CD14-positive monocyte (primary cell): ENCODE measurements at regions not wholly inside any gene's neighbourhood (a gene's known extent, or its start where the extent isn't known, plus 50 kb on each side); places are given as distances from the start of the nearest gene placed in this dataset.
A peak's percentile ranks its signal among the peaks of the same experiment; 100 is the strongest.

Experiments used
- DNase-seq, 3 donors: peaks; one replicate each; pipeline ENCODE4 v3.0.0-alpha.2; 2011 to 2022
- H2AFZ ChIP-seq: 2 replicates; pipeline ENCODE4 v1.6.0; 2012; ENCODE audit warnings: mild to moderate bottlenecking, low read depth, low read length, inconsistent platforms; ENCODE audit not compliant: insufficient read depth, poor library complexity, severe bottlenecking
- H3K27ac ChIP-seq, 2 donors: 1 replicate in 1 of 2; 2 replicates in 1 of 2; pipeline ENCODE4 v1.5.1; 2012 to 2013; ENCODE audit warnings: low read length in 2 of 2, control low read depth in 1 of 2, inconsistent platforms in 1 of 2, low read depth in 1 of 2, mild to moderate bottlenecking in 1 of 2
- H3K27me3 ChIP-seq, 2 donors: one replicate each; pipeline versions ENCODE4 v1.6.0 to v1.6.1; 2011 to 2013; ENCODE audit warnings: low read length in 2 of 2; ENCODE audit not compliant: control insufficient read depth in 2 of 2, insufficient read depth in 2 of 2
- H3K36me3 ChIP-seq, 2 donors: replicated peaks in 1 of 2; 1 replicate in 1 of 2; 2 replicates in 1 of 2; pipeline versions ENCODE4 v1.5.1 to v1.6.1; 2012 to 2013; ENCODE audit warnings: low read length in 2 of 2, control low read depth in 1 of 2, inconsistent platforms in 1 of 2, mild to moderate bottlenecking in 1 of 2; ENCODE audit not compliant: insufficient read depth in 2 of 2, control insufficient read depth in 1 of 2
- H3K4me1 ChIP-seq, 2 donors: 1 replicate in 1 of 2; 2 replicates in 1 of 2; pipeline versions ENCODE4 v1.5.1 to v1.6.1; 2012 to 2013; ENCODE audit warnings: low read length in 2 of 2, control low read depth in 1 of 2, inconsistent platforms in 1 of 2, mild to moderate bottlenecking in 1 of 2, moderate library complexity in 1 of 2; ENCODE audit not compliant: insufficient read depth in 2 of 2, control insufficient read depth in 1 of 2
- H3K4me2 ChIP-seq: replicated peaks from 2 replicates; pipeline ENCODE3; 2012; ENCODE audit warnings: low read length, moderate library complexity, mild to moderate bottlenecking; ENCODE audit not compliant: poor library complexity, severe bottlenecking; ENCODE audit errors: extremely low read depth
- H3K4me3 ChIP-seq, 3 experiments: fragments of 200-600 bp in 1 of 3; sonication (generic) in 1 of 3; replicated peaks in 1 of 3; 1 replicate in 2 of 3; 2 replicates in 1 of 3; pipeline ENCODE4 v1.5.1; 2011 to 2013; ENCODE audit warnings: low read length in 3 of 3, mild to moderate bottlenecking in 3 of 3, control low read depth in 2 of 3, low read depth in 2 of 3, inconsistent platforms in 1 of 3, moderate library complexity in 1 of 3
- H3K79me2 ChIP-seq: 2 replicates; pipeline ENCODE4 v1.6.0; 2012; ENCODE audit warnings: mild to moderate bottlenecking, control low read depth, inconsistent platforms, low read length, moderate library complexity; ENCODE audit not compliant: insufficient read depth
- H3K9ac ChIP-seq: 2 replicates; pipeline ENCODE4 v1.6.0; 2017; ENCODE audit warnings: low read length, mild to moderate bottlenecking; ENCODE audit not compliant: insufficient read depth, poor library complexity, severe bottlenecking
- H3K9me3 ChIP-seq, 2 donors: replicated peaks in 1 of 2; 1 replicate in 1 of 2; 2 replicates in 1 of 2; pipeline versions ENCODE4 v1.5.1 to v1.6.1; 2012 to 2013; ENCODE audit warnings: low read length in 2 of 2, control low read depth in 1 of 2; ENCODE audit not compliant: control insufficient read depth in 1 of 2, insufficient read depth in 1 of 2
- H4K20me1 ChIP-seq: 2 replicates; pipeline ENCODE4 v1.6.0; 2012; ENCODE audit warnings: mild to moderate bottlenecking, low read length, control low read depth, moderate library complexity; ENCODE audit not compliant: insufficient read depth
- H3K27ac Mint-ChIP-seq, 7 donors: one replicate each; pipeline ENCODE4 v1.8.0; 2020; ENCODE audit warnings: mild to moderate bottlenecking in 7 of 7, mixed read lengths in 7 of 7, moderate library complexity in 6 of 7, inconsistent platforms in 2 of 7
- H3K27me3 Mint-ChIP-seq, 3 donors: one replicate each; pipeline ENCODE4 v1.8.0; 2021 to 2022; ENCODE audit warnings: low read depth in 3 of 3, mild to moderate bottlenecking in 3 of 3, mixed read lengths in 3 of 3, moderate library complexity in 3 of 3, inconsistent platforms in 1 of 3
- H3K36me3 Mint-ChIP-seq, 2 donors: one replicate each; pipeline ENCODE4 v1.8.0; 2020; ENCODE audit warnings: mixed read lengths in 2 of 2, inconsistent platforms in 1 of 2, mild to moderate bottlenecking in 1 of 2
- H3K4me1 Mint-ChIP-seq: one replicate; pipeline ENCODE4 v1.8.0; 2020; ENCODE audit warnings: mild to moderate bottlenecking, mixed read lengths
- H3K4me3 Mint-ChIP-seq, 2 donors: one replicate each; pipeline ENCODE4 v1.8.0; 2020; ENCODE audit warnings: mild to moderate bottlenecking in 2 of 2, mixed read lengths in 2 of 2, moderate library complexity in 1 of 2
- H3K9me3 Mint-ChIP-seq, 7 donors: one replicate each; pipeline ENCODE4 v1.8.0; 2020 to 2022; ENCODE audit warnings: mixed read lengths in 7 of 7, mild to moderate bottlenecking in 6 of 7, moderate library complexity in 6 of 7, inconsistent platforms in 2 of 7
- WGBS: methylation state at CpG from one replicate; pipeline ENCODE4 v1.1.5; 2013; ENCODE audit warnings: missing lambda C conversion rate; ENCODE audit not compliant: insufficient coverage; 5-methylcytosine and 5-hydroxymethylcytosine counted together
- intact Hi-C, 2 donors: fragments of 100-400 bp; cut with micrococcal nuclease; formaldehyde crosslinking; loops; one replicate each; pipeline versions ENCODE4 v1.15.0 to v1.15.1; 2023
- TF ChIP-seq, protein P1 (sequence below): fragments of 200-600 bp; IDR thresholded peaks from one replicate; pipeline ENCODE4 v1.8.0; 2022; ENCODE audit warnings: antibody characterized with exemption, mild to moderate bottlenecking

DNA sequence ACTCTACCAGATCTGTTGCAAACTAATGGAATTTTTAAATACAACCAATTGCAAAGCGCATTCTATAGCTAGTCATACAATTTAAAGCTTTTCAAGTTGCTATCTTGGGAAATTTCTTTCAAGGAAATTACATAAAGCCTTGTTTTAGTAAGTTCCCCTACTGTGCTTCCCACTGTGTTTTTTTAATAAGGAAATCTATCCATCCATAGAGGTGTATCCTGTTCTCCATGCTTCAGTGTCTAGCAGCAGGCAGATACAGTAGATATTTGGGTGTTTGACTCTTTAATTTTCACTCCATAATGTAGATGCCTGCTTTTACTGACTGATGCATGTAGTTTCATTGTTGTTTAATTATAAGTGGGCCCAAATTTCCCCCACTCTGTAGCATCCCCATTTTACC is 171.6 kb upstream of the POU3F4 start:
- H4K20me1 ChIP-seq: no peaks in the 10 kb centered on the region
- H3K4me1 ChIP-seq: no peaks in the 10 kb centered on the region
- no peak overlapping the region for H3K9ac ChIP-seq
- no peaks in the 10 kb centered on the region for H3K79me2 ChIP-seq
- no peak overlapping the region for H3K4me2 ChIP-seq
- no peak overlapping the region for H3K27ac ChIP-seq
- no peak for DNase-seq
- WGBS: no CpG with 5 or more reads among the region's 1 CpG
- H3K36me3 Mint-ChIP-seq: no peaks in the 10 kb centered on the region
- H2AFZ ChIP-seq: no peak overlapping the region
- no peaks in the 10 kb centered on the region for H3K27me3 ChIP-seq
- no peaks in the 10 kb centered on the region for H3K4me1 Mint-ChIP-seq
- intact Hi-C loops: no loop called here
- H3K27ac Mint-ChIP-seq: peak overlapping the region in 1 of 7 donors; percentile 11
- TF ChIP-seq, protein P1, sequence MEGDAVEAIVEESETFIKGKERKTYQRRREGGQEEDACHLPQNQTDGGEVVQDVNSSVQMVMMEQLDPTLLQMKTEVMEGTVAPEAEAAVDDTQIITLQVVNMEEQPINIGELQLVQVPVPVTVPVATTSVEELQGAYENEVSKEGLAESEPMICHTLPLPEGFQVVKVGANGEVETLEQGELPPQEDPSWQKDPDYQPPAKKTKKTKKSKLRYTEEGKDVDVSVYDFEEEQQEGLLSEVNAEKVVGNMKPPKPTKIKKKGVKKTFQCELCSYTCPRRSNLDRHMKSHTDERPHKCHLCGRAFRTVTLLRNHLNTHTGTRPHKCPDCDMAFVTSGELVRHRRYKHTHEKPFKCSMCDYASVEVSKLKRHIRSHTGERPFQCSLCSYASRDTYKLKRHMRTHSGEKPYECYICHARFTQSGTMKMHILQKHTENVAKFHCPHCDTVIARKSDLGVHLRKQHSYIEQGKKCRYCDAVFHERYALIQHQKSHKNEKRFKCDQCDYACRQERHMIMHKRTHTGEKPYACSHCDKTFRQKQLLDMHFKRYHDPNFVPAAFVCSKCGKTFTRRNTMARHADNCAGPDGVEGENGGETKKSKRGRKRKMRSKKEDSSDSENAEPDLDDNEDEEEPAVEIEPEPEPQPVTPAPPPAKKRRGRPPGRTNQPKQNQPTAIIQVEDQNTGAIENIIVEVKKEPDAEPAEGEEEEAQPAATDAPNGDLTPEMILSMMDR: no peak
- H3K9me3 ChIP-seq: no peaks in the 10 kb centered on the region
- H3K9me3 Mint-ChIP-seq: no peaks in the 10 kb centered on the region
- H3K36me3 ChIP-seq: no peaks in the 10 kb centered on the region
- H3K4me3 Mint-ChIP-seq: no peak overlapping the region
- H3K27me3 Mint-ChIP-seq: no peaks in the 10 kb centered on the region
- no peak overlapping the region for H3K4me3 ChIP-seq

DNA sequence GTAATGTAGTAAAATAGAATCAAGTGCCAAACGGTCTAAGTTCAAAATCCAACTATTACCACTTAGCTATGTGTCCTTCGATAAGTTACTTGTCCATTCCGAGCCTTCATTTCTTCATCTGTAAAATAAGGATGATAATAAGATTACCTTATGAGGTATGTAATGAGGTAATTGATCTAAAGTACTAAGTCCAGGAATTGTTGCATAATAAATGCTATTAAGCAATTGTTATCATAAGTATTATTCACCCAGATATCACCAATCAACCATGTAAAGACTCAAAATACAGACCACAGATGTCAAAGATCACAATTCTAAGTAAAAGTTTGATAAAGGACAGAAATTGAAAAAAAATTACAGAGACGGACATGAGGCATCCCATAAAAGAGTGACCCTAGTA is 168.4 kb upstream of the POU3F4 start:
- Histone ChIP-seq H3K79me2 (no peaks in the 10 kb centered on the region), H2AFZ (no peak overlapping the region), H3K4me3 (no peak overlapping the region), H3K9ac (no peak overlapping the region), H3K36me3 (no peaks in the 10 kb centered on the region), H3K4me1 (no peaks in the 10 kb centered on the region), H3K9me3 (no peaks in the 10 kb centered on the region), H3K27ac (no peak overlapping the region), H3K27me3 (no peaks in the 10 kb centered on the region), H3K4me2 (no peak overlapping the region), H4K20me1 (no peaks in the 10 kb centered on the region)
- DNase-seq: no peak
- H3K4me3 Mint-ChIP-seq: no peak overlapping the region
- no peaks in the 10 kb centered on the region for H3K36me3 Mint-ChIP-seq
- no CpG with 5 or more reads among the region's 4 CpGs for WGBS
- H3K9me3 Mint-ChIP-seq: no peaks in the 10 kb centered on the region
- TF ChIP-seq, protein P1: no peak
- no peaks in the 10 kb centered on the region for H3K27me3 Mint-ChIP-seq
- no peaks in the 10 kb centered on the region for H3K4me1 Mint-ChIP-seq
- no peak overlapping the region for H3K27ac Mint-ChIP-seq
- intact Hi-C loops: no loop called here
